Astrocyte (in vitro differentiated cells and primary cell): ENCODE measurements at regions not wholly inside any gene's neighbourhood (a gene's known extent, or its start where the extent isn't known, plus 50 kb on each side); places are given as distances from the start of the nearest gene placed in this dataset.

Experiments
- DNase-seq: peaks from one replicate; pipeline ENCODE4 v3.0.0-alpha.2; 2010; ENCODE audit warnings: low read depth
- FAIRE-seq: peaks from 2 replicates; lab custom pipeline; 2011; peaks lifted over from hg19 to GRCh38; lab: Jason Lieb, UNC
- H2AFZ ChIP-seq: 2 replicates; pipeline ENCODE4 v1.6.0; 2012; ENCODE audit warnings: low read depth, low read length, inconsistent platforms
- H3K27ac ChIP-seq: 2 replicates; pipeline ENCODE4 v1.5.1; 2011; ENCODE audit warnings: low read depth, low read length, inconsistent platforms
- H3K27me3 ChIP-seq: 2 replicates; pipeline ENCODE4 v1.6.0; 2011; ENCODE audit warnings: low read length, inconsistent platforms; ENCODE audit not compliant: insufficient read depth
- H3K36me3 ChIP-seq: 2 replicates; pipeline ENCODE4 v1.5.1; 2011; ENCODE audit warnings: low read length, inconsistent platforms; ENCODE audit not compliant: insufficient read depth
- H3K4me1 ChIP-seq: 2 replicates; pipeline ENCODE4 v1.5.1; 2011; ENCODE audit warnings: low read length, inconsistent platforms; ENCODE audit not compliant: insufficient read depth
- H3K4me2 ChIP-seq: 2 replicates; pipeline ENCODE4 v1.6.0; 2012; ENCODE audit warnings: low read length, inconsistent platforms
- H3K4me3 ChIP-seq: 2 replicates; pipeline ENCODE4 v1.5.1; 2011; ENCODE audit warnings: low read depth, mild to moderate bottlenecking, low read length, inconsistent platforms; ENCODE audit not compliant: insufficient read depth
- H3K79me2 ChIP-seq: 2 replicates; pipeline ENCODE4 v1.6.0; 2012; ENCODE audit warnings: mild to moderate bottlenecking, low read length, inconsistent platforms; ENCODE audit not compliant: insufficient read depth
- H3K9ac ChIP-seq: 2 replicates; pipeline ENCODE4 v1.6.0; 2012; ENCODE audit warnings: mild to moderate bottlenecking, low read length, inconsistent platforms
- H3K9me3 ChIP-seq: 2 replicates; pipeline ENCODE4 v1.5.1; 2012; ENCODE audit warnings: low read depth, mild to moderate bottlenecking, low read length, inconsistent platforms; ENCODE audit not compliant: insufficient read depth
- H4K20me1 ChIP-seq: 2 replicates; pipeline ENCODE4 v1.6.0; 2012; ENCODE audit warnings: low read length, inconsistent platforms; ENCODE audit not compliant: insufficient read depth
- H3K27ac Mint-ChIP-seq: one replicate; pipeline ENCODE4 v1.8.0; 2021; ENCODE audit warnings: mild to moderate bottlenecking, mixed read lengths; ENCODE audit not compliant: unreplicated experiment
- H3K27me3 Mint-ChIP-seq: one replicate; pipeline ENCODE4 v1.8.0; 2021; ENCODE audit warnings: low read depth, mixed read lengths; ENCODE audit not compliant: unreplicated experiment
- H3K36me3 Mint-ChIP-seq: one replicate; pipeline ENCODE4 v1.8.0; 2021; ENCODE audit warnings: low read depth, mixed read lengths; ENCODE audit not compliant: unreplicated experiment
- H3K4me1 Mint-ChIP-seq: one replicate; pipeline ENCODE4 v1.8.0; 2021; ENCODE audit warnings: low read depth, mixed read lengths; ENCODE audit not compliant: unreplicated experiment
- H3K4me3 Mint-ChIP-seq: one replicate; pipeline ENCODE4 v1.8.0; 2021; ENCODE audit warnings: mild to moderate bottlenecking, moderate library complexity, mixed read lengths; ENCODE audit not compliant: unreplicated experiment
- H3K9me3 Mint-ChIP-seq: one replicate; pipeline ENCODE4 v1.8.0; 2021; ENCODE audit warnings: mild to moderate bottlenecking, mixed read lengths; ENCODE audit not compliant: unreplicated experiment
- EZH2 ChIP-seq: IDR thresholded peaks from 2 replicates; pipeline ENCODE4 v1.6.1; 2012; ENCODE audit warnings: mild to moderate bottlenecking, low read length, inconsistent platforms; ENCODE audit not compliant: insufficient read depth
- TF ChIP-seq, protein P1 (sequence below): IDR thresholded peaks from 2 replicates; pipeline ENCODE4 v1.5.1; 2011; ENCODE audit warnings: low read depth, mild to moderate bottlenecking, inconsistent platforms, low read length, moderate library complexity; ENCODE audit not compliant: insufficient read depth

DNA sequence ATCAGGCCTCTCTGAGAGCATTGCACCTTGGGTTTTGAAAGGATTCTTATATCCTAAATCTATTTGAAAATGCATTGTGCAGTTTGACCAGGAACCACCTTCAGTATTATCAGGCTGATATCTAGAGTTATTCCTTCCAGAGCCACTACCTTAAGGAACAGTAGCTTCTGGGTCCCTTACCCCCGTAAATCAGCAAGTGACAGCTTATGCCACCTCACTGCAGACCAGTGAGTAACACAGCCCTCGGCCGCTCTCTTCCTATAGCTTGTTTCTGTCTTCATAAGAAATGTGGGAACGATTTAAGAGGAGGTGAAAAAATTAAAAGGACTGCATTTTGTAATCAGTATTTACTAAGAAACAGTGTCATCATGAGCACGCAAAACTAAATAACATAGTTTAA, 584.2 kb downstream of the GALR1 start:
- Histone ChIP-seq H3K4me3 (no peak overlapping the region), H3K4me1 (no peaks in the 10 kb centered on the region), H2AFZ (no peak overlapping the region), H3K9me3 (peaks cover 2% of the 10 kb centered on the region), H3K27me3 (no peaks in the 10 kb centered on the region), H3K4me2 (no peak overlapping the region), H3K79me2 (no peaks in the 10 kb centered on the region), H3K36me3 (no peaks in the 10 kb centered on the region), H3K9ac (no peak overlapping the region), H3K27ac (no peak overlapping the region), H4K20me1 (no peaks in the 10 kb centered on the region)
- no peak for DNase-seq
- peaks cover 5% of the 10 kb centered on the region for H3K9me3 Mint-ChIP-seq
- no peak for FAIRE-seq
- no peaks in the 10 kb centered on the region for H3K27me3 Mint-ChIP-seq
- TF ChIP-seq, protein P1, sequence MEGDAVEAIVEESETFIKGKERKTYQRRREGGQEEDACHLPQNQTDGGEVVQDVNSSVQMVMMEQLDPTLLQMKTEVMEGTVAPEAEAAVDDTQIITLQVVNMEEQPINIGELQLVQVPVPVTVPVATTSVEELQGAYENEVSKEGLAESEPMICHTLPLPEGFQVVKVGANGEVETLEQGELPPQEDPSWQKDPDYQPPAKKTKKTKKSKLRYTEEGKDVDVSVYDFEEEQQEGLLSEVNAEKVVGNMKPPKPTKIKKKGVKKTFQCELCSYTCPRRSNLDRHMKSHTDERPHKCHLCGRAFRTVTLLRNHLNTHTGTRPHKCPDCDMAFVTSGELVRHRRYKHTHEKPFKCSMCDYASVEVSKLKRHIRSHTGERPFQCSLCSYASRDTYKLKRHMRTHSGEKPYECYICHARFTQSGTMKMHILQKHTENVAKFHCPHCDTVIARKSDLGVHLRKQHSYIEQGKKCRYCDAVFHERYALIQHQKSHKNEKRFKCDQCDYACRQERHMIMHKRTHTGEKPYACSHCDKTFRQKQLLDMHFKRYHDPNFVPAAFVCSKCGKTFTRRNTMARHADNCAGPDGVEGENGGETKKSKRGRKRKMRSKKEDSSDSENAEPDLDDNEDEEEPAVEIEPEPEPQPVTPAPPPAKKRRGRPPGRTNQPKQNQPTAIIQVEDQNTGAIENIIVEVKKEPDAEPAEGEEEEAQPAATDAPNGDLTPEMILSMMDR: no peak
- no peak for TF ChIP-seq EZH2
- H3K27ac Mint-ChIP-seq: no peak overlapping the region
- H3K4me1 Mint-ChIP-seq: no peaks in the 10 kb centered on the region
- no peak overlapping the region for H3K4me3 Mint-ChIP-seq
- no peaks in the 10 kb centered on the region for H3K36me3 Mint-ChIP-seq

DNA sequence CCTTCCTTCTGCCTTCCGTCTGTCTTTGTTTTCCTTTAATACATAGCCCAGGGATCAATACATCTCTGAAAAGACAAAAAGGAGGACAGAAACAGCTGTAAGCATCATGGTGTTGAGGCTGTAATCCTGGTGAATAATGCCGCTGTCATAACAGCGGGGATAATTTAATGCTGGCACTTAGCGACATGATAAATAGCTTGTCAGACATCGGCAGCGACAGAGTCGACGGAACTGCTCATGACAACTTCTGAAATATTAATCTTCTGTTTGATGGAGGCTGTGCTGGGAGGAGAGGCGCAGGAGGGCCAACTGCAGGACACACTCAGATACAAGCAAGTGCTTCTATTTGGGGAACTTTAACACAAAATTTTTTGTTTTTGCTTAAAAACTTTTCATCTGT, 602.2 kb downstream of the GALR1 start:
- no peak overlapping the region for H3K27ac Mint-ChIP-seq

DNA sequence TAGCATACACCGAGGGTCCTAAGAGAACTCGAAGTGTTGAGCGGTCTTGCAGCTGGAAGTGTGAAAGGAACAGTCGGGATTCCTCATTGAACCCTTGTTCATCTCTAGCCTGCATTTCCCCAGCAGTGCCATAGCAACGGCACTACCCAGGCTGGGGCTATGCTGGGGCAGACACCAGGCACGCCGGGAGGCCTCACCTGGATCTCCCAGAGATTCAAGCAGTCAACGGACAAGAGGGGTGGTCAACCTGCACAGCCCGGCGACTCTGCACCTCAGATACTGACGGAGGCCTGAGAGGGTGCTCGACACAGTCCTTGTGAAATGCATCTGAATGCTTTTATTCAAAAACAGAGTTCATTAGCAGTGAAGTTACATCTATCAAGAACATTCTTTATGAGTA, 604.2 kb downstream of the GALR1 start:
- H3K27me3 ChIP-seq: no peaks in the 10 kb centered on the region
- Mint-ChIP-seq H3K4me3 (no peak overlapping the region), H3K9me3 (peaks cover 3% of the 10 kb centered on the region), H3K36me3 (no peaks in the 10 kb centered on the region), H3K27ac (no peak overlapping the region), H3K4me1 (no peaks in the 10 kb centered on the region), H3K27me3 (no peaks in the 10 kb centered on the region)
- H3K9ac ChIP-seq: no peak overlapping the region
- peaks cover 7% of the 10 kb centered on the region for H3K9me3 ChIP-seq
- H3K4me2 ChIP-seq: no peak overlapping the region
- no peak overlapping the region for H3K4me3 ChIP-seq
- no peak overlapping the region for H3K27ac ChIP-seq
- H3K79me2 ChIP-seq: no peaks in the 10 kb centered on the region
- FAIRE-seq (no peak), DNase-seq (no peak)
- H3K36me3 ChIP-seq: no peaks in the 10 kb centered on the region
- no peak overlapping the region for H2AFZ ChIP-seq
- TF ChIP-seq, protein P1: no peak
- TF ChIP-seq EZH2: no peak
- H3K4me1 ChIP-seq: no peaks in the 10 kb centered on the region
- H4K20me1 ChIP-seq: no peaks in the 10 kb centered on the region

More for the DNA sequence above, 602.2 kb downstream of the GALR1 start:
- Histone ChIP-seq H3K36me3 (no peaks in the 10 kb centered on the region), H3K4me3 (no peak overlapping the region), H2AFZ (no peak overlapping the region), H3K4me1 (no peaks in the 10 kb centered on the region), H3K27ac (no peak overlapping the region), H4K20me1 (no peaks in the 10 kb centered on the region), H3K4me2 (no peak overlapping the region), H3K9me3 (no peaks in the 10 kb centered on the region), H3K9ac (no peak overlapping the region), H3K27me3 (no peaks in the 10 kb centered on the region), H3K79me2 (no peaks in the 10 kb centered on the region)
- no peaks in the 10 kb centered on the region for H3K27me3 Mint-ChIP-seq
- TF ChIP-seq, protein P1: no peak
- no peak for TF ChIP-seq EZH2
- no peaks in the 10 kb centered on the region for H3K4me1 Mint-ChIP-seq
- H3K9me3 Mint-ChIP-seq: peaks cover 3% of the 10 kb centered on the region
- H3K4me3 Mint-ChIP-seq: no peak overlapping the region
- no peaks in the 10 kb centered on the region for H3K36me3 Mint-ChIP-seq
- DNase-seq: no peak
- no peak for FAIRE-seq
